ENCODE measurements at regions not wholly inside any gene's neighbourhood (a gene's known extent, or its start where the extent isn't known, plus 50 kb on each side); places are given as distances from the start of the nearest gene placed in this dataset.

DNA sequence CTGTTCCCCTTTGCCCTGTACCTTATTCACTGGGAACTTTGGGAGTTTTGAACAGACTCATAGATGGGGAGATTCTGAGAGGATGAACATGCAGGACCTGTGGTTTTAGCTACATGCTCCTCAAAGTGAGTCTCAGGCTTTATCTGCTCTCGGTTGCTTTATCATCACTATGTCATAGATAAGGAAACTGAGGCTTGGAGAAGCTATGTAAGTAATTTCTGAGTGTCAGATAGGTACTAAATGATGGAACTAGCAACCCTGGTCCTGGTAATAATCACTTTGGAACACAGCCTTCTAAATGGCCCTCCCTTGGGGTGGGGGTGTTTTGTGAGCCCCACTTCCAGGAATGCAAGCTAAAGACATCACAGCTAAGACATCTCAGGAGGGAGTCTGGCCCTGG lies 186.2 kb upstream of the MEX3C start:
- TF ChIP-seq JUN (IDR thresholded peaks at IDR 0.05) (no peak), EP300 (IDR thresholded peaks at IDR 0.05) (no peak), POLR2A (IDR thresholded peaks at IDR 0.05; ENCODE audit: low read length) (no peak), MYC (IDR thresholded peaks at IDR 0.05; ENCODE audit: borderline replicate concordance, low read length) (no peak)

All from A549 (cell line).